HEK293 (cell line): ENCODE measurements at regions not wholly inside any gene's neighbourhood (a gene's known extent, or its start where the extent isn't known, plus 50 kb on each side); places are given as distances from the start of the nearest gene placed in this dataset.
A peak's percentile ranks its signal among the peaks of the same experiment; 100 is the strongest.

Experiments used
- AEBP2 ChIP-seq: fragments of 450-650 bp; formaldehyde crosslinking; IDR thresholded peaks from 2 replicates; pipeline ENCODE4 v1.5.1; 2016; ENCODE audit warnings: missing biosample characterization, missing genetic modification characterization, borderline replicate concordance
- CTCF ChIP-seq: fragments of 450-650 bp; formaldehyde crosslinking; IDR thresholded peaks from 2 replicates; pipeline ENCODE4 v1.5.1; 2016; ENCODE audit warnings: missing biosample characterization, missing genetic modification characterization
- ELK4 ChIP-seq: IDR thresholded peaks from 2 replicates; pipeline ENCODE4 v1.6.1; 2011; ENCODE audit warnings: mild to moderate bottlenecking, low read depth, low read length, borderline replicate concordance
- GFI1B ChIP-seq: fragments of 450-650 bp; formaldehyde crosslinking; IDR thresholded peaks from 2 replicates; pipeline ENCODE4 v1.5.1; 2016; ENCODE audit warnings: missing biosample characterization, missing genetic modification characterization
- GLIS2 ChIP-seq: fragments of 450-650 bp; formaldehyde crosslinking; IDR thresholded peaks from 2 replicates; pipeline ENCODE4 v1.5.1; 2016; ENCODE audit warnings: missing biosample characterization, missing genetic modification characterization
- HOXD13 ChIP-seq: sonication (generic); formaldehyde crosslinking; IDR thresholded peaks from 2 replicates; pipeline ENCODE4 v1.8.0; 2022; ENCODE audit warnings: missing genetic modification reagents, borderline replicate concordance
- KLF10 ChIP-seq: fragments of 450-650 bp; IDR thresholded peaks from 2 replicates; pipeline ENCODE4 v1.5.1; 2018; ENCODE audit warnings: missing biosample characterization, mild to moderate bottlenecking, missing genetic modification characterization
- MYNN ChIP-seq: fragments of 450-650 bp; formaldehyde crosslinking; IDR thresholded peaks from 2 replicates; pipeline ENCODE4 v1.5.1; 2016; ENCODE audit warnings: missing biosample characterization, missing genetic modification characterization, borderline replicate concordance
- PRDM4 ChIP-seq: fragments of 450-650 bp; formaldehyde crosslinking; IDR thresholded peaks from 2 replicates; pipeline ENCODE4 v1.5.1; 2017; ENCODE audit warnings: missing biosample characterization, missing genetic modification characterization
- WT1 ChIP-seq: fragments of 450-650 bp; formaldehyde crosslinking; IDR thresholded peaks from 2 replicates; pipeline ENCODE4 v1.5.1; 2016; ENCODE audit warnings: missing biosample characterization, missing genetic modification characterization
- YY1 ChIP-seq: fragments of 450-650 bp; formaldehyde crosslinking; IDR thresholded peaks from 2 replicates; pipeline ENCODE4 v1.5.1; 2018; ENCODE audit warnings: missing biosample characterization, missing genetic modification characterization
- ZBTB6 ChIP-seq: fragments of 450-650 bp; formaldehyde crosslinking; IDR thresholded peaks from 2 replicates; pipeline ENCODE4 v1.5.1; 2017; ENCODE audit warnings: missing biosample characterization, missing genetic modification characterization
- ZFP69B ChIP-seq: fragments of 450-650 bp; formaldehyde crosslinking; IDR thresholded peaks from 2 replicates; pipeline ENCODE4 v1.5.1; 2016; ENCODE audit warnings: missing biosample characterization, missing genetic modification characterization
- ZIC2 ChIP-seq: fragments of 450-650 bp; formaldehyde crosslinking; IDR thresholded peaks from 2 replicates; pipeline ENCODE4 v1.5.1; 2016; ENCODE audit warnings: missing biosample characterization, missing genetic modification characterization
- ZNF133 ChIP-seq: fragments of 450-650 bp; formaldehyde crosslinking; IDR thresholded peaks from 2 replicates; pipeline ENCODE4 v1.5.1; 2016; ENCODE audit warnings: missing biosample characterization, missing genetic modification characterization
- ZNF19 ChIP-seq: fragments of 450-650 bp; formaldehyde crosslinking; IDR thresholded peaks from 2 replicates; pipeline ENCODE4; 2016; ENCODE audit warnings: missing biosample characterization, missing genetic modification characterization, low read depth
- ZNF280C ChIP-seq: fragments of 450-650 bp; formaldehyde crosslinking; IDR thresholded peaks from 2 replicates; pipeline ENCODE4 v1.5.1; 2016; ENCODE audit warnings: missing biosample characterization, missing genetic modification characterization
- ZNF335 ChIP-seq: fragments of 450-650 bp; formaldehyde crosslinking; conservative IDR thresholded peaks from 2 replicates; pipeline ENCODE4 v1.5.1; 2016; ENCODE audit warnings: missing biosample characterization, missing genetic modification characterization
- ZNF366 ChIP-seq: fragments of 450-650 bp; formaldehyde crosslinking; conservative IDR thresholded peaks from 2 replicates; pipeline ENCODE4 v1.5.1; 2016; ENCODE audit warnings: missing biosample characterization, missing genetic modification characterization
- ZNF549 ChIP-seq: fragments of 450-650 bp; IDR thresholded peaks from 2 replicates; pipeline ENCODE4 v1.5.1; 2018; ENCODE audit warnings: missing biosample characterization, missing genetic modification characterization, mild to moderate bottlenecking, inconsistent platforms, moderate library complexity
- ZNF558 ChIP-seq: fragments of 450-650 bp; formaldehyde crosslinking; IDR thresholded peaks from 2 replicates; pipeline ENCODE4 v1.5.1; 2016; ENCODE audit warnings: missing biosample characterization, missing genetic modification characterization
- ZNF600 ChIP-seq: fragments of 450-650 bp; formaldehyde crosslinking; IDR thresholded peaks from 2 replicates; pipeline ENCODE4 v1.5.1; 2016; ENCODE audit warnings: missing biosample characterization, missing genetic modification characterization
- ZNF660 ChIP-seq: fragments of 450-650 bp; IDR thresholded peaks from 2 replicates; pipeline ENCODE4 v1.5.1; 2018; ENCODE audit warnings: missing biosample characterization, mild to moderate bottlenecking, missing genetic modification characterization
- ZNF677 ChIP-seq: fragments of 450-650 bp; IDR thresholded peaks from 2 replicates; pipeline ENCODE4 v1.5.0; 2018; ENCODE audit warnings: missing biosample characterization, mild to moderate bottlenecking, missing genetic modification characterization, moderate library complexity
- ZNF791 ChIP-seq: fragments of 450-650 bp; formaldehyde crosslinking; IDR thresholded peaks from 2 replicates; pipeline ENCODE4 v1.5.1; 2016; ENCODE audit warnings: missing biosample characterization, missing genetic modification characterization
- ZXDB ChIP-seq: fragments of 450-650 bp; formaldehyde crosslinking; IDR thresholded peaks from 2 replicates; pipeline ENCODE4 v1.5.1; 2016; ENCODE audit warnings: missing biosample characterization, missing genetic modification characterization

GRCh38 chr21:43306911-43307676 lies 119.8 kb downstream of the SIK1 start (continued):
- TF ChIP-seq ZBTB6 (no peak), ZFP69B (no peak), WT1 (tag by site-specific recombination) (no peak), AEBP2 (tag by site-specific recombination) (no peak), GFI1B (tag by site-specific recombination) (no peak), MYNN (tag by site-specific recombination) (no peak), PRDM4 (tag by site-specific recombination) (no peak), ZXDB (tag by site-specific recombination) (no peak), KLF10 (tag by site-specific recombination) (no peak), ZNF19 (no peak), ELK4 (no peak), ZNF280C (tag by site-specific recombination) (no peak), ZNF335 (tag by site-specific recombination) (peak; percentile 55), ZIC2 (tag by site-specific recombination) (peak; percentile 66), HOXD13 (CRISPR knock-in tag) (no peak), ZNF677 (tag by site-specific recombination) (no peak), ZNF660 (tag by site-specific recombination) (peak; percentile 83; the same call in 1 of the 2 replicates), GLIS2 (no peak), ZNF366 (peak; percentile 91), ZNF133 (tag by site-specific recombination) (no peak), ZNF558 (tag by site-specific recombination) (no peak), CTCF (tag by site-specific recombination) (no peak), ZNF549 (tag by site-specific recombination) (no peak), ZNF600 (tag by site-specific recombination) (peak; percentile 91), YY1 (tag by site-specific recombination) (no peak), ZNF791 (tag by site-specific recombination) (no peak)
